GM18508 (cell line): ENCODE measurements at regions not wholly inside any gene's neighbourhood (a gene's known extent, or its start where the extent isn't known, plus 50 kb on each side); places are given as distances from the start of the nearest gene placed in this dataset.
A peak's percentile ranks its signal among the peaks of the same experiment; 100 is the strongest.

ENCODE experiments used
- ATAC-seq: cut with Tn5 transposase; IDR thresholded peaks from one replicate; pipeline ENCODE4 v1.9.1; 2021; ENCODE audit warnings: moderate number of reproducible peaks; ENCODE audit not compliant: insufficient read depth, unreplicated experiment

DNA sequence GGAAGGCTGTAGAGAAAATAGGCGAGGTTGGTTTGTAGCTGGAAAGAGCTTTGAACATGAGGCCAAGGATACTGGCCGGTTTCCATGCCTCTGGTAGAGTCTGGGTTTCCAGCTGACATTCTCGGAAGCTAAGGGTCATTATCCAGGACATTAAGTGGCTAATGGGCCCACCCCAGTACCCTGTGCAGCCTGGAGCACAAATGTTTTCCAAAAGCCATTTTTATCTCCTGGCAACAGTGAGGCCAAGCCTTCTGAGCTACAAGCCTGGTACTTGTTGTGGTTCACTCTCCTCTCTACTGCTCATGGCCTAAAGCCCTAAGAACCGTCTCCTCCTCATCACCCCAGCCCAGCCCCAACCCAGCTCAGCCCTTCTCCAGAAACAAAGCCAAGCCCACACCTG, 122.9 kb downstream of the DMRTA2 start:
- no peak for ATAC-seq

DNA sequence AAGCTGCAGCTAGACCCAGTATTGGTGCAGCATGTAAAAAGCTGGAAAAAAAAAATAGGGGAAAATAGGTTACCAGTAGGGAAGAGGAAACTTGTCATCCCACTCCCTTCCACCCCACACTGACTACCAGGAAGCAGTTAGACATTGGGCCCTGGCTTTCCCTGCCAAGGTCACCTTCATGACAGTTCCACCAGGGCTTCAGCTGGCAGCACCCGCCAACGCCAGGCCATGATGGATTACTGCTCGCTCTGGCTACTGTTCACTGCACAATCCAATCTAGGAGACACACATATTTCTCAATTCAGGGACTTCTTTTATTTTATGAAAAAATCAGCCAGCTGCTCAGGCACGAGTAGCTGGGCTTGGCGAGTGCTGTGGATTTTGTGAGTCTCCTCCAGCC, 127.7 kb downstream of the DMRTA2 start:
- ATAC-seq = no peak

DNA sequence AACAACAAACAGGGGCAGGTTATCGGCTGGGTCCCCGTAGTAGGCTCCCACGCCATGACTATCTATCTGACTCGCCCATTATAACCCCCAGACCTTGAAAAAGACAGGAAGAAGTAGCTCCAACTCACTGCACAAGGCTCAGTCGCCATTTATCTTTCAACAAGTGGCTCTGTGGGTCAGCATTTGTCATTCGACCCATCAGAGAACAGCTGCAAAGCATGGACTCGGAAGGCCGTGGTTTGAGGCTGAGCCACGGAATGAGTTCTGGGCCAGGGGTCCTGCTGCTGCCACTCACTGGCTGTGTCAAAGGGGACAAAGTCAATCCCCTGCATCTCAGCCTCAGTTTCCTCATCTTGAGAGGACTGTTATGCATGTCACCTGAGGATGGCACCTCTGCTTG, 131.0 kb downstream of the DMRTA2 start:
- no peak for ATAC-seq

DNA sequence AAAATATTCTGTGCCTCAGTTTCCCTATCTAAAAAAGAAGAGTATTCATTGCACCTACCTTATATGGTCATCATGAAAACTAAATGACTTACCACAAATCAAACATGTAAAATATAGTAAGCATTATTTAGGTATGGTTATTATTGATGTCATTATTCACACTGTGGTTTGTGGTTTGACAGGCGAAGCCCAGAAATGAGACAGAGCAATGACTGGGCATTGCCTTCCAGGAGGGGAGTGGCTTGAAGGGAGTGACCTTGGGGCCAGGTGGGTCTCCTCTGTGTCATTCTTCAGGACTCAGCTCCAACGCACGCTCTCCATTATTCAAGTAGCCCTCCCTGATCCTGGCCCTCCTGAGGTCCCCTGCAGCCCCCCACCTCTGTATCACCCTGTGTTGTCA, 133.7 kb downstream of the DMRTA2 start:
- ATAC-seq = peak; percentile 68

DNA sequence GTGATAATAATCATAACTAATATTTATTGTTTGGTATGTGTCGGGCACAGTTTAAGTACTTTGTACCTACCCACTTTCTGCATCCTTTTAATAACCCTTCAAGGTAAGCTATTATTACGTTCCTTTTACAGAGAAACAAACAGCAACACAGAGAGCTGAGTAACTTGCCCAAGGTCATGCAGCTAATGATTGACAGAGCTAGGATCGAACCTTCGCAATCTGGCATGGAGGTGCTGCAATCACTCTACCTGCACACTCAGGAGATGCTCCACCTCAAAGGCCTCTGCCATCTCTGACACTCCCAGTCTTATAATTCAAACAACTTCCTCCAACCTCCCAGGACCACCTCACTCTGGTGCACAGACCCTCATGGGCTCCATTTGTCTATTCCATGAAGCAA, 137.2 kb downstream of the DMRTA2 start:
- no peak for ATAC-seq

DNA sequence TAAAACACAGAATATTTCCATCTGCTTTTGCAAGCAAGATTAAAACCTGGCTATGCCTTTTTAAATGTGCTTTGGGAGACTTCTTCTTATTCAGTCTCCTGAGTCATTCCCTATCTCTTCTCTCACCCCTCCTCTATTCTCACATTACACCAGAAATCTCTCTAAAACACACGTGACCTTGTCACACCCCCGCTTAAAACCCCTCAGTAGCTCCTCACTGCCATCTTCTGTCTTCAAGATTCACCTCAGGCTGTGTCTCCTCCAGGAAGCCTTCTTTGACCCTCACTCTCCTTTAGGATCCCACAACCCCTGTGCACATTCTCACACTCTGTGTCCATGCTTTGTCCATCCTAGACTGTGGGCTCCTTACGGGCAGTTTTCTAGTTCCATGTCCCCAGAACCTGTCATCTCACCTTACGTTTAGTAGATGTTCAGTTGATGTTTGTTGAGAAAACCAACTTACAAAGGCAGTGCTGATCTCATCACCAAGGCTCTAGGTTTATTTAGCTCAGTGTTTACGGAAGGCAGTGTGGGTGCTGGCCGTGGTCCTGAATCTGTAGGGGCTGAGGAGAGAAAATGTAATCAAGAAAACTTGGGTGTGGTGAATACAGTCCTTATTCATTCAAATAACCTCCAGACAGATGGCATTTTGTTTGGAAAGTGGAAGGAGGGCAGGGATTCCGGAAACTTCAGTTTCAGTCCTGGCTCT, 143.5 kb downstream of the DMRTA2 start:
- no peak for ATAC-seq

DNA sequence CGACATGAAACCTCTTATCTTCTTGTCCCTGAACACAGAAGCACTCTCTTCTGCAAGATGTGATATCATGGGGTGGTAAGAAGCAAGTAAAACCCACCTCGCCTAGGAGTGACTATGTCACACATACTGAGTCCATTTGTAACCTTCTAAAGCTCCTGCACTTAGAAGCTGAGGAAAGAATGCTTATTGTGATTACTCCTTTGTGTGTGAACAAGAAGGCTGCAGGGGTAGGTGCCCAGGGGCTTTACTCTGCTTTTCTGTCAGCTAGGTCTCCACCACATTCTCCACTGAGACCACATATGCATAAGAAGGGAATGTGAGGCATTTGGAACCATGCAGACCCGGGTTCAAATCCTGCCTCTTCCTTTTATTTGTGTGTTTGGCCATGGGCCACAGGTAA, 144.3 kb downstream of the DMRTA2 start:
- ATAC-seq = no peak

DNA sequence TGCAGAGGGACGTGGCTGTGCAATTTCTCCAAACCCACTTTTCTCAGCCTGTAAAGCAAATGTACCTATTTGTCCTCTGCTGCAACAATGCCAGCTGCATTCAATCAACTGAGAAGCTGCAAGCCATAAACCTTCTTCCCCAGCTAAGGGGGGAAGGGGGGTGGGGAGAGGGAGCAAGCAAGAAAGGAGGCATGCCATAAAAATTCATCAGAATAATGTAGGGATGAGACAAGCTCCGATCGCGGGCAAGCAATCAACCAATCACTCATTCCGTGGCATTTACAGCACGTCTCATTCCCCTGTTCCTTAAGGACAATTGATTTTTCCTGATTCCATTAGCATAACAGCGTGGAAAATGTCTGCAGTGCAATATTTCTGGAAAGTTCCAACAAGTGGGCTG, 144.8 kb downstream of the DMRTA2 start:
- ATAC-seq = no peak

DNA sequence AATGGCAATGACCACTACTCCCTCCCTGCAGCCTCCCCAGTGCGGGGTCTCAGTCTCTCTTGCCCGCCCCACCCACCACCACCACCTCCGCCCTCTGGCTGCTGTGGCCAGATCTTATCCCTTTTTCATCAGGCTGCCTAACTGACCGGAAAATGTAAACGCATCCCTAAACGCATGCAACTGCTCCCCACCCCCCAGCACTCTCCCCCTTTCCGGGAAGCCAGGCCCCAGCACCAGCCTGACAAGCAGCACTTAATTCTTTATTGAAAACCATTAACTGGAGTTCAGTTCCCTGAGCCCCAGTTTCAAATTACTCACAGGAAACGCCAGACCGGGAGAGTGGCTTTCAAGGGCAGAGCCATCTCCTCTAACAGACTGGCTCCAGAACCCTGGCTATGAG, 147.7 kb downstream of the DMRTA2 start:
- no peak for ATAC-seq

DNA sequence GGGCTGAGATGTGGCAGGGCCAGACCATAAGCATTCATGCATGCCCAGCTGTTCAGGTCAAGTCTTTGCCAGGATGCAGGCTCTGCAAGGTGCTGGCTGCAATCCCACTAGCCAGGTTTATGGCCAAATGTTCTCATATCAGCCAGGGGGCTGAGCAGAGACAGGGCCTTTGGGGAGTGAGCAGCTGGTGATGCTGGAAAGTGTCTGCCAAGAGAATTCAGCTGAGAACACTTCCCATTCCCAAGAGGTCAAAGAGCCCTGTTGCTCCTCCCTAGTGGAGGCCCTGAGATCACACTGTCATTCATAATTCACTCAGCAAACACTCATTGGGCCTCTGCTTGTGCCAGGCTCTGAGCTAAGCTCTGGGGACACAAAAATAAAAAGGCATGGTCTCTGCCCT, 150.3 kb downstream of the DMRTA2 start:
- ATAC-seq = no peak

DNA sequence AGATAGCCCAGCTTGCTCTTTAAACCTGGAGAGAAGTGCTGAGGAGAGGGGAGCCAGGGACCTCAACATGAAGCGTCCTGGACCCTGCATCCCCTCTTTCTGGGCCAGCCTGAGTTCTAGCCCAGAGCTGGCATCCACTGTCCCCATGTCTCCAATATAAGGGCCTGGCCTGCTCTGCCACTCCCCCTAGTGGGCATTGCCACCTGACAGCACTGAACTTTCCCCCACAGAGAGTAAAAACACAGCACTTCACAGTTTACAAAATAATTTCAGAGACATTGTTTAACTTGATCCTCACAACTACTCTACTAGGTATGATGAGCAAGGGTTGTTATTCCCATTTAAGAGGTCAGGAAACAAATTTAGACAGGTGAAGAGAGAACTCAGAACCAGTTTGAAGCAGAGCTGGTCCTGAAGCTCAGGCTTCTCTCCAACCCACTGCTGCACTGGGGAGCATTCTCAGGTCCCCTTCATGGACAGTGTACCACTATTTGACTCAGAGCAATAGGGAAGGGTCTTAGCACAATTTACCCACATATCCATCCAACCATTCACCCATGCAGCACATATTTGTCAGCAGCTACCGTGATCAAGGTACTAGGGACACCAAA, 151.2 kb downstream of the DMRTA2 start:
- no peak for ATAC-seq

DNA sequence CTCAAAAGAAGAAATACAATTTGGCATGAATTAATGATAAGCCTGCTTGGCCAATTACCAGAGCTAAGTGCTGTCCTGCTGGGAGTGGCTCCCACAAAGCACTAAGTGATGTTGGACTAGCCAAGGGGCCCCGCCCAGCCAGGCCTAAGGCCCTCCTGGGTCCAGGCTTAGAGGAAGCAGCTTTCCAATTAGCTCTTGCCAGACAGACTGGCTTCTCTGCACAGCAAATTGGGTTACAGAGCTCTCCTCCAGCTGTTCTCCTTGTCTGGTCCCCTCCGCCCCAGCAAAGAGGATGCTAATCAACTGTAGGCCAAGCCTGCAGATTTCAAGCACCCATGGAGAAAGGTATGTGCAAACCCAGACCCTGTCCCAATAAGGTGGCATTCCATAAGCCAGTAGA, 151.9 kb downstream of the DMRTA2 start:
- ATAC-seq = no peak

DNA sequence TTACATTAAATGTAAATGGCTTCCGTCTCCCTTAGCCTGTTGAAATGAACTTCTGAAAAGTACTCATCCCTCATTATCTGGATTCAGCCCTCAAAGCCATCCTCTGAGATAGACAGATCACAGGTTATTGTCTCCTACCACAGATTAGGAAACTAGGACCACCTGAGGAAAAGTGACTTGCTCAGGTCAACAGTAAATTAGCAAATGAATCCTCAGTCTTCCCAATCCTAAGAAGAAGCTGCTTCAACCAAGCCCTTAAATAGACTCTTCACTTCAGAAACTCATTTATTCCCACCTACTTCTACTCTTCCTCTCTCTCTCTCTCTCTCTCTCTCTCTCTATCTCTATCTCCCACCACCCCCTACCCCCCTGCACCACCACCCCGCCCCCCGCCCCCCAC, 152.3 kb downstream of the DMRTA2 start:
- ATAC-seq = no peak

DNA sequence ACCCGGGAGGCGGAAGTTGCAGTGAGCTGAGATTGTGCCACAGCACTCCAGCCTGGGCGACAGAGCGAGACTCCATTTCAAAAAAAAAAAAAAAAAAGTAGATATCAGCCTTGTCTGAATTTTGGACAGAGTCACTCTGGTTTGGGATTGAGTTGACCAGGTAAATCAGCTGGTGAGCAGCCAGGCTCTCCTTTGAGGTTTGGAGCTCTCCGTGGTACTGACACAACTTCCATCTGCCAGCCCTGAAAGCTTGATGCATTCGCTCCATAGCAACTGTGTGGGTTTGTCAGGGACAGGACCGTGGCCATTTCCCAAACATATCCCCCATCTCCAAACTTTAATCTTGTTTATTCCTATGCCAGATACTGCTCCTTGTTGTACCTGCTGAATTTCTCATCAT, 155.2 kb downstream of the DMRTA2 start:
- ATAC-seq = no peak

DNA sequence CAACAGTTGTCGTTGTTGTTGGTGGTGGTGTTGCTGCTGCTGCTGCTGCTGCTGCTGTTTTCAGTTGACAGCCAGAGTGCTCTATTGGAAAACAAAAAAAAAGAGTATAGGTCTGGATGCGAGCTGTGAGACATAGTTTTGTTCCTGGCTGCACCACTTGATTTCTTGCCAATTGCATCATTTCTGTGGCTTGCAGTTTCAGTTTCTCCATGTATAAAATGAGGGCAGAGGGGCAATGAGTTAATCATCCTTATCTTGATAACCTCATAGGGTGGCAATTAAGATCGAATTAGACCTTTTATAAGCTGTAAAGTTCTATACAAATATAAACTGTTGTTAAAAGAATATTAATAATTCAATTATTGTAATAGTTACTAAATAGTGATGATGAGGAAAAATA, 156.7 kb downstream of the DMRTA2 start:
- no peak for ATAC-seq

DNA sequence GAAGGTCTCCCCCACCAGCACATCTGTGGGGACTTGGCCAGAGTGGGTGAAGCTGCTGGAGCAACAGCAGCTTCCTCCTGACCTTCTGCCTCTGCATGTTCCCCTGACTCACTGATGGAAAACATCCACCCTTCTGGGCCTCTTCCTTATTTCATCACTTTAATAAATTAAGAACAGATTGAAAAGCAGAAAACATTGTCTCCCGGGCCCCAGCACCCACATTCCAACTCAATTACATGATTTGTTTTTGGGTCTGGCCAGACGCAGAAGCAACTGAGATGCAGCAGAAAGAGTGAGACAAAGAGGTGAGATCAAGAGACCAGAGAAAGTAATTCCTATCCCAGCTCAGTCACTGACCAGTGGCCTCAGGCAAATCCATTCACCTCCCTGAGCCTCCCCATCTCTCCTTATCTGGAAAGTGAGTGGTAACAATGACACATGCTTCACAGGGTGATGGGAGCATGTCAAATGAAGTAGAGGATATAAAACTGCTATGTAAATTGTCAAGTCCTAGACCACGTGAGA, 157.1 kb downstream of the ELAVL4 start:
- no peak for ATAC-seq

DNA sequence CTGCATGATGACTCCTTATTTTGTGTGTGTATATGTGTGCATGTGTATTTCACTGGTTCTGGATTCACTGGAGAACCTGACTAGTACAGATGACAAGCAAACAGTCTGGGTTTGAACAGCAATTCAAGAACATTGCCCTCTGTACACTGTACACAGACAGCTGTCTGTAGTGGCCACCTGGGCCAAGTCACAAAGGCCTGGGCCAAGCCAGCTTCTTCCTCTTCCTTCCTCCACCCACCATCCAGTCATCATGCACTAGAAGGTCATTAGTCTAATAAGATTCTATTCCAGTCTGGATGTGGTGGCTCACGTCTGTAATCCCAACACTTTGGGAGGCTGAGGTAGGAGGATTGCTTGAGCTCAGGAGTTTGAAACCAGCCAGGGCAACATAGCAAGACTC, 155.9 kb downstream of the ELAVL4 start:
- no peak for ATAC-seq

DNA sequence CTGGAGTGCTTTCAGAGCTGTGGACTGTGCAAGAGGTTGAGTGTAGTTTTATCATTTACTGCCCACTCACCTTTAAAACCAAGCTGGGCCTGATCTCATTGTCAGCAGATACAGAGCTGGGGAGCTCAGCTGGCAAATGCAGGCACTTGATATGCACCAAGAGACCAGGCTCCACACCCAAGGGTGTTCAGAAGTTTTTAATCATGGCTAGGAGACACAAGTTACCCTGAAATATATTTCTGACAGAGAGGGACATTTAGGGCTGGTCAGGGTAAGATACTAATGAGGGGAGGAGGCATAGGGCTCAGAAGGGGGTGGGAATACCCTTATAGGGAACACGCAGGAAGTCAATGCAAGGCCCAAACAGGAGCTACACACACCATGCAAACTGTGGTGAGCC, 153.7 kb downstream of the ELAVL4 start:
- ATAC-seq = no peak

DNA sequence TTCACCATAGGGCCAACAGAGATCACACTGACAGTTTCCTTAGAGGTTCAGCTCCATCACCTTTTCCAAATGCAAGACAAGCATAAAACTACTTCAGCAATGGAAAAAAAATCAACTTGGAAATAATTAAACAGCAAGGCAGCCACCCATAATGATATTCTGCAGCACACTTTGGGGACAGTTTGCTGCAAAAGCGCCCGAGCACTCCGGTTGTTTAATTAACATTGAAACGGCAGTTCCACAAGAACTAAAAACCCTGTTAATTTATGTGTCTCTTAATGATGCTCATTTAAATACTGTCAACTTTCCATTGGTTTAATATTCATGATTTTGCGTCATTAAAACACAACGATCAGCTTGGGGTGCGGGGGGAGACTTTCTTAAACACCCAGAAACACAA, 153.2 kb downstream of the ELAVL4 start:
- ATAC-seq = no peak

DNA sequence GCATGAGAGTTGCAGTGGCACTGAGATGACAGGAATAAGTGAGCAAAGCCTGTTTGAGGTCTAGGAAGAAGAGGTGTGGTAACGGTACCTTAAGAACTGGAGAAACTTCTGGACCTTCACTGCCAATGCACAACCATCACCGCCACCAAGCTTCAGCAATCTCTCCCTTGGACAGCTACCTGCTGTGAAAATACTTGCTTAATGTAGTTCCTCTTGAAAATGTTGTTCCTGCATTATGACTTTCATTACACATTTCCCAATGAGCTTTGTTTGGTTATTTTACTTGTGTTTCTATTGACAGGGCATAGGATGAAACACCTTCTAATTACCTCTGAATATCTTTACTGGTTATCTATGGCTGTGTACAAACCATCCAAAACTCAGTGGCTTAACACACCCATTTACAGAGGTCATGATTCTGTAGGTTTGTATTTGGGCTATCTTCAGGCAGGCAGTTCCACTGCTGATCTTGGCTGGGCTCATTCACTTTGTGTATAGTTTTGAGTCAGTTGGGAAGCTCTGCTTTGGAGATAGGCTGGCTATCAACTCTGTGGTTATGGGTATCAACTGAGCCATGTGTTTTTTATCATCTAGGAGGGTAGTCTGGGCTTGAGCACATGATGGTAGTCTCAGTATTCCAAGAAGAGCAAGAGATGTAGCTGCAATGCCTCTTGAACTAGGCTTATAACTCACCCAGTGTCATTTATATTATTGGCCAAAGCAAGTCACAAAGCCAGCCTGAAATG, 149.4 kb downstream of the ELAVL4 start:
- no peak for ATAC-seq

DNA sequence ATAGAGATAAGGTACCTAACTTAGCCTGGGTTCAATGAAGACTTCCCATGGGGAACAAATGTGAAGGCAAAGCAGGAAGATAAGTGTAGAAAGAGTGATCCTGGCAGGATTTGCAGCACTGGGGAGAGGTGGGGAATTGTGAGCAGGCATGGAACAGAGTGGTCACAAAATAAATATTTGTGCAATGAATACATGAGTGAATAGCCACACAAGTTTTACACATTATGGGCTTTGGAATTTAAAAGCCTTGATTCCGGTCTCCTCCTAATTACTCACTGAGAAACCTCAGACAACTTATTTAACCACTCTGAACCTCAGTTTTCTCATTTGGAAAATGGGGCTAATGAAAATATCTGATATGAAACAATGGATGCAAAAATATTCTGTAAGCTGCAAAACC, 148.3 kb downstream of the ELAVL4 start:
- no peak for ATAC-seq
